HL-60 (cell line): ENCODE measurements at regions not wholly inside any gene's neighbourhood (a gene's known extent, or its start where the extent isn't known, plus 50 kb on each side); places are given as distances from the start of the nearest gene placed in this dataset.

Source experiments
- GABPA ChIP-seq: IDR thresholded peaks from 2 replicates; pipeline ENCODE4 v1.6.1; 2012; ENCODE audit warnings: low read depth
- POLR2AphosphoS5 ChIP-seq: IDR thresholded peaks from 2 replicates; pipeline ENCODE4 v1.6.1; 2012; ENCODE audit warnings: low read depth
- REST ChIP-seq: IDR thresholded peaks from 2 replicates; pipeline ENCODE4 v1.6.1; 2012; ENCODE audit warnings: low read depth; ENCODE audit not compliant: insufficient replicate concordance
- TF ChIP-seq, protein P1 (sequence below): IDR thresholded peaks from one replicate; pipeline ENCODE4 v1.5.1; 2011; ENCODE audit warnings: low read length, control low read depth, inconsistent platforms; ENCODE audit not compliant: insufficient read depth

DNA sequence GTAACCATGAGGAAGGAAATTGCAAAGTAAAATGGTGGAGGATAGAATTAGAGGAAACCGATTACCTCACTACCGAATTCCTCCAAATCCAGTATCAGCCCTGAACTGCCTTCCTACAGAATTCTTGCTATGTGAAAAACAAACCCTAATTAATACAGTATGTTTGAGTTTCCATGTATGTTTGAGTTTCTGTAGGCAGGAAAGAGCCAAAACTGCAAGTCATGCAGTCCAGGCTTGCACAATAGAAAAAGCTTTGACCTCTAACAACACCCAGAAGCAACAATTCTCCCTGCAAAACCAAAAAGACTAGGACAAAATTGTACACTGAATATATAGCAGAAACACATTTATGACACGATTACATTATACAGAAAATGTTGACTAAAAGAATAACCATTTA lies 614.8 kb downstream of the DIPK2A start:
- TF ChIP-seq POLR2AphosphoS5 (no peak), REST (no peak), GABPA (no peak)
- TF ChIP-seq, protein P1, sequence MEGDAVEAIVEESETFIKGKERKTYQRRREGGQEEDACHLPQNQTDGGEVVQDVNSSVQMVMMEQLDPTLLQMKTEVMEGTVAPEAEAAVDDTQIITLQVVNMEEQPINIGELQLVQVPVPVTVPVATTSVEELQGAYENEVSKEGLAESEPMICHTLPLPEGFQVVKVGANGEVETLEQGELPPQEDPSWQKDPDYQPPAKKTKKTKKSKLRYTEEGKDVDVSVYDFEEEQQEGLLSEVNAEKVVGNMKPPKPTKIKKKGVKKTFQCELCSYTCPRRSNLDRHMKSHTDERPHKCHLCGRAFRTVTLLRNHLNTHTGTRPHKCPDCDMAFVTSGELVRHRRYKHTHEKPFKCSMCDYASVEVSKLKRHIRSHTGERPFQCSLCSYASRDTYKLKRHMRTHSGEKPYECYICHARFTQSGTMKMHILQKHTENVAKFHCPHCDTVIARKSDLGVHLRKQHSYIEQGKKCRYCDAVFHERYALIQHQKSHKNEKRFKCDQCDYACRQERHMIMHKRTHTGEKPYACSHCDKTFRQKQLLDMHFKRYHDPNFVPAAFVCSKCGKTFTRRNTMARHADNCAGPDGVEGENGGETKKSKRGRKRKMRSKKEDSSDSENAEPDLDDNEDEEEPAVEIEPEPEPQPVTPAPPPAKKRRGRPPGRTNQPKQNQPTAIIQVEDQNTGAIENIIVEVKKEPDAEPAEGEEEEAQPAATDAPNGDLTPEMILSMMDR, result no peak
